ENCODE measurements at regions not wholly inside any gene's neighbourhood (a gene's known extent, or its start where the extent isn't known, plus 50 kb on each side); places are given as distances from the start of the nearest gene placed in this dataset.

GRCh38 chr7:116327752-116328151, 117.4 kb downstream of the TES start:
- TF ChIP-seq, protein P1, sequence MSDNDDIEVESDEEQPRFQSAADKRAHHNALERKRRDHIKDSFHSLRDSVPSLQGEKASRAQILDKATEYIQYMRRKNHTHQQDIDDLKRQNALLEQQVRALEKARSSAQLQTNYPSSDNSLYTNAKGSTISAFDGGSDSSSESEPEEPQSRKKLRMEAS (IDR thresholded peaks at IDR 0.05), result no peak
- TF ChIP-seq EP300 (IDR thresholded peaks at IDR 0.05; ENCODE audit: borderline replicate concordance), result no peak
- no peak for TF ChIP-seq YY1 (IDR thresholded peaks at IDR 0.05; ENCODE audit: low read depth)
- no peak for TF ChIP-seq TEAD4 (IDR thresholded peaks at IDR 0.05)
- TF ChIP-seq CREB1 (IDR thresholded peaks at IDR 0.05; ENCODE audit: low read depth), result no peak
- TF ChIP-seq EGR1 (IDR thresholded peaks at IDR 0.05), result no peak
- no peak for TF ChIP-seq TAF1 (IDR thresholded peaks at IDR 0.05; ENCODE audit: low read depth)
- no peak for TF ChIP-seq RAD21 (IDR thresholded peaks at IDR 0.05; ENCODE audit: low read depth)
- TF ChIP-seq FOXM1 (IDR thresholded peaks at IDR 0.05; ENCODE audit: borderline replicate concordance, low read depth), result no peak
- TF ChIP-seq CEBPB (IDR thresholded peaks at IDR 0.05), result no peak

All from Ishikawa (cell line).